H1 (cell line): ENCODE measurements at regions not wholly inside any gene's neighbourhood (a gene's known extent, or its start where the extent isn't known, plus 50 kb on each side); places are given as distances from the start of the nearest gene placed in this dataset.

ENCODE experiments used
- CTCF ChIA-PET: fragments of 300-600 bp; sonication (Branson Sonifier 250); formaldehyde crosslinking; loops from one replicate; lab custom pipeline; 2021; ENCODE audit not compliant: partially characterized antibody; lab: Charles Lee
- POLR2A ChIA-PET: fragments of 300-600 bp; sonication (Branson Sonifier 250); formaldehyde crosslinking; loops from one replicate; lab custom pipeline; 2021; ENCODE audit warnings: inconsistent platforms; ENCODE audit not compliant: partially characterized antibody; lab: Charles Lee
- DNase-seq, 2 experiments: peaks; one replicate each; pipeline versions ENCODE4 v3.0.0 to v3.0.0-alpha.2; 2010 to 2022; ENCODE audit warnings: low spot score in 2 of 2, low read depth in 1 of 2, mixed read lengths in 1 of 2
- FAIRE-seq: peaks from 2 replicates; lab custom pipeline; 2011; peaks lifted over from hg19 to GRCh38; lab: Jason Lieb, UNC
- H2AFZ ChIP-seq: 2 replicates; pipeline ENCODE4 v1.8.1; 2012; ENCODE audit warnings: low read length, inconsistent platforms
- H2AK5ac ChIP-seq: 2 replicates; pipeline ENCODE4 v1.6.1; 2013; ENCODE audit warnings: low read depth, low read length
- H2BK120ac ChIP-seq: replicated peaks from 2 replicates; pipeline ENCODE3; 2013; ENCODE audit warnings: low read depth, low read length, inconsistent platforms
- H2BK12ac ChIP-seq: 2 replicates; pipeline ENCODE4 v1.6.1; 2013; ENCODE audit warnings: low read depth, low read length
- H2BK15ac ChIP-seq: 2 replicates; pipeline ENCODE4 v1.6.1; 2013; ENCODE audit warnings: low read length
- H2BK20ac ChIP-seq: 2 replicates; pipeline ENCODE4 v1.6.1; 2013; ENCODE audit warnings: low read length
- H2BK5ac ChIP-seq: 2 replicates; pipeline ENCODE4 v1.6.1; 2013; ENCODE audit warnings: low read depth, low read length
- H3K14ac ChIP-seq: 2 replicates; pipeline ENCODE4 v1.6.1; 2013; ENCODE audit warnings: inconsistent platforms; ENCODE audit not compliant: insufficient read length
- H3K18ac ChIP-seq: 2 replicates; pipeline ENCODE4 v1.6.1; 2013; ENCODE audit warnings: low read length; ENCODE audit errors: extremely low read depth
- H3K23ac ChIP-seq: 2 replicates; pipeline ENCODE4 v1.6.1; 2013; ENCODE audit warnings: inconsistent platforms; ENCODE audit not compliant: insufficient read length
- H3K23me2 ChIP-seq: 2 replicates; pipeline ENCODE4 v1.6.1; 2013; ENCODE audit warnings: low read depth, low read length
- H3K27ac ChIP-seq: 2 replicates; pipeline ENCODE4 v1.6.1; 2011; ENCODE audit warnings: low read depth, low read length, inconsistent platforms
- H3K27me3 ChIP-seq, 4 experiments: replicated peaks in 1 of 4; 1 replicate in 1 of 4; 2 replicates in 3 of 4; pipeline versions ENCODE4 v1.6.1 to v1.8.1; 2011 to 2013; ENCODE audit warnings: low read length in 3 of 4, mild to moderate bottlenecking in 3 of 4, inconsistent platforms in 2 of 4, mixed read lengths in 2 of 4, moderate library complexity in 1 of 4; ENCODE audit not compliant: control insufficient read depth in 3 of 4, insufficient read depth in 3 of 4; ENCODE audit errors: extremely low read depth in 1 of 4
- H3K36me3 ChIP-seq, 4 experiments: 2 replicates each; pipeline versions ENCODE4 v1.6.1 to v1.8.1; 2011 to 2013; ENCODE audit warnings: mild to moderate bottlenecking in 4 of 4, low read length in 3 of 4, moderate library complexity in 2 of 4, control low read depth in 1 of 4, inconsistent platforms in 1 of 4; ENCODE audit not compliant: insufficient read depth in 4 of 4, control insufficient read depth in 2 of 4
- H3K4ac ChIP-seq: replicated peaks from 2 replicates; pipeline ENCODE3; 2013; ENCODE audit warnings: low read length, low read depth, mixed read lengths, inconsistent platforms; ENCODE audit not compliant: insufficient read length
- H3K4me1 ChIP-seq, 4 experiments: replicated peaks in 1 of 4; 1 replicate in 1 of 4; 2 replicates in 3 of 4; pipeline versions ENCODE4 v1.6.1 to v1.8.1; 2011 to 2013; ENCODE audit warnings: low read length in 3 of 4, inconsistent platforms in 2 of 4, mixed read lengths in 1 of 4; ENCODE audit not compliant: insufficient read depth in 4 of 4, control insufficient read depth in 3 of 4
- H3K4me2 ChIP-seq, 2 experiments: 2 replicates each; pipeline versions ENCODE4 v1.6.1 to v1.8.1; 2011 to 2013; ENCODE audit warnings: low read depth in 2 of 2, low read length in 2 of 2, control low read depth in 1 of 2, inconsistent platforms in 1 of 2, mild to moderate bottlenecking in 1 of 2; ENCODE audit not compliant: insufficient read depth in 1 of 2
- H3K4me3 ChIP-seq, 4 experiments: fragments of 200-600, 300-600 bp in 1 of 4; sonication (generic), shearing (Covaris generic), sonication (Bioruptor Twin) in 1 of 4; 2 replicates each; pipeline versions ENCODE4 v1.5.1 to v1.8.1; 2011 to 2016; ENCODE audit warnings: low read length in 4 of 4, low read depth in 3 of 4, control low read depth in 2 of 4, inconsistent platforms in 2 of 4, mild to moderate bottlenecking in 2 of 4, mixed read lengths in 1 of 4, moderate library complexity in 1 of 4; ENCODE audit not compliant: insufficient read depth in 2 of 4; ENCODE audit errors: extremely low read depth in 1 of 4
- H3K56ac ChIP-seq: replicated peaks from 2 replicates; pipeline ENCODE3; 2013; ENCODE audit warnings: low read depth, mild to moderate bottlenecking, mixed read lengths, low read length, inconsistent platforms; ENCODE audit not compliant: insufficient read length
- H3K79me1 ChIP-seq: 2 replicates; pipeline ENCODE4 v1.6.1; 2013; ENCODE audit warnings: low read depth, low read length, control low read depth
- H3K79me2 ChIP-seq, 2 experiments: 2 replicates each; pipeline versions ENCODE4 v1.6.1 to v1.8.1; 2012 to 2013; ENCODE audit warnings: low read length in 2 of 2, mild to moderate bottlenecking in 2 of 2, inconsistent platforms in 1 of 2; ENCODE audit not compliant: insufficient read depth in 2 of 2, control insufficient read depth in 1 of 2
- H3K9ac ChIP-seq, 4 experiments: replicated peaks in 1 of 4; 1 replicate in 1 of 4; 2 replicates in 3 of 4; pipeline versions ENCODE4 v1.6.1 to v1.8.1; 2011 to 2013; ENCODE audit warnings: low read depth in 3 of 4, low read length in 3 of 4, control low read depth in 2 of 4, mild to moderate bottlenecking in 2 of 4, moderate library complexity in 2 of 4, inconsistent platforms in 1 of 4; ENCODE audit errors: extremely low read depth in 1 of 4
- H3K9me3 ChIP-seq, 2 experiments: 2 replicates each; pipeline versions ENCODE4 v1.6.1 to v1.8.1; 2012 to 2013; ENCODE audit warnings: mild to moderate bottlenecking in 2 of 2, moderate library complexity in 2 of 2, control low read depth in 1 of 2, inconsistent platforms in 1 of 2, low read depth in 1 of 2, low read length in 1 of 2, mixed read lengths in 1 of 2; ENCODE audit not compliant: insufficient read depth in 2 of 2
- H4K20me1 ChIP-seq, 2 experiments: replicated peaks in 1 of 2; 2 replicates each; pipeline versions ENCODE3 to v1.8.1; 2011 to 2013; ENCODE audit warnings: inconsistent platforms in 2 of 2, low read length in 2 of 2, mild to moderate bottlenecking in 1 of 2; ENCODE audit not compliant: insufficient read depth in 2 of 2, control insufficient read depth in 1 of 2
- H4K5ac ChIP-seq: 2 replicates; pipeline ENCODE4 v1.6.1; 2013; ENCODE audit warnings: low read length, low read depth, mixed read lengths, inconsistent platforms; ENCODE audit not compliant: insufficient read length
- H4K8ac ChIP-seq: 2 replicates; pipeline ENCODE4 v1.8.0; 2013; ENCODE audit warnings: mild to moderate bottlenecking, moderate library complexity, low read length, inconsistent platforms; ENCODE audit not compliant: insufficient read depth; ENCODE audit errors: extremely low read depth
- H4K91ac ChIP-seq: replicated peaks from 2 replicates; pipeline ENCODE3; 2013; ENCODE audit warnings: low read length, mixed read lengths, inconsistent platforms; ENCODE audit not compliant: insufficient read length
- CBX5 ChIP-seq: fragments of 300-800, 300-1000 bp; sonication (generic); IDR thresholded peaks from 2 replicates; pipeline ENCODE4 v1.7.1; 2016; ENCODE audit warnings: antibody characterized with exemption, low read length, low read depth
- SIRT6 ChIP-seq: IDR thresholded peaks from one replicate; pipeline ENCODE4 v1.7.1; 2012; ENCODE audit warnings: low read length, inconsistent platforms
- WGBS, 2 experiments: shearing (Covaris generic) in 1 of 2; methylation state at CpG; one replicate each; pipeline versions ENCODE4 v1.1.6 to v1.1.7; 2013 to 2015; ENCODE audit warnings: low lambda C conversion rate in 2 of 2, mixed read lengths in 2 of 2, inconsistent platforms in 1 of 2, low coverage in 1 of 2, missing lambda C conversion rate in 1 of 2; ENCODE audit not compliant: insufficient replicate concordance in 2 of 2, insufficient coverage in 1 of 2, insufficient read length in 1 of 2; ENCODE audit errors: extremely low coverage in 1 of 2, missing lambda C conversion rate in 1 of 2; 5-methylcytosine and 5-hydroxymethylcytosine counted together

DNA sequence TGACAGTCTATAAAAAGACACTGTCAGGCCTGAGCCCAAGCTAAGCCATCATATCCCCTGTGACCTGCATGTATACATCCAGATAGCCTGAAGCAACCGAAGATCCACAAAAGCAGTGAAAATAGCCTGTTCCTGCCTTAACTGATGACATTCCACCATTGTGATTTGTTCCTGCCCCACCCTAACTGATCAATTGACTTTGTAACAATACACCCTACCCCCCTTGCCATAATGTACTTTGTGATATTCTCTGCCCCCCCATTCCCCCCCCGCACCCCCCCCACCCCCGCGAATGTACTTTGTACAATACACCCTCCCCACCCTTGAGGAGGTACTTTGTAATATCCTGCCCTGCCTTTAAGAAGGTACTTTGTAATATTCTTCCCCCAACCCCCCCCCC is 82.2 kb upstream of the MED13 start:
- FAIRE-seq: no peak

More for the DNA sequence above, 82.2 kb upstream of the MED13 start:
- Histone ChIP-seq H2AFZ (no peak overlapping the region), H3K4me2 (no peak overlapping the region), H4K5ac (no peak overlapping the region), H3K9ac (no peak overlapping the region), H3K9me3 (no peaks in the 10 kb centered on the region), H3K23me2 (no peaks in the 10 kb centered on the region), H3K4me3 (no peak overlapping the region), H3K4me1 (no peaks in the 10 kb centered on the region; a peak in 1 of 7 replicates), H3K79me2 (no peaks in the 10 kb centered on the region), H2BK12ac (no peak overlapping the region), H3K79me1 (no peaks in the 10 kb centered on the region), H4K20me1 (no peaks in the 10 kb centered on the region), H3K14ac (no peak overlapping the region), H2BK5ac (no peak overlapping the region), H2AK5ac (no peak overlapping the region), H3K27me3 (no peaks in the 10 kb centered on the region), H4K8ac (no peak overlapping the region), H3K18ac (no peak overlapping the region), H2BK20ac (no peak overlapping the region), H3K27ac (no peak overlapping the region), H3K4ac (no peak overlapping the region), H4K91ac (no peak overlapping the region), H3K36me3 (no peaks in the 10 kb centered on the region), H3K56ac (no peak overlapping the region), H3K23ac (no peak overlapping the region), H2BK15ac (no peak overlapping the region), H2BK120ac (no peak overlapping the region)
- no peak for TF ChIP-seq SIRT6
- no peak for TF ChIP-seq CBX5
- POLR2A ChIA-PET: no interaction called here
- 100% methylated on average over 1 of the region's 4 CpGs; no CpG with 5 or more reads in 1 of the 2 experiments for WGBS, 2 experiments
- no peak for DNase-seq
- CTCF ChIA-PET: no interaction called here
